ENCODE measurements at regions not wholly inside any gene's neighbourhood (a gene's known extent, or its start where the extent isn't known, plus 50 kb on each side); places are given as distances from the start of the nearest gene placed in this dataset.

DNA sequence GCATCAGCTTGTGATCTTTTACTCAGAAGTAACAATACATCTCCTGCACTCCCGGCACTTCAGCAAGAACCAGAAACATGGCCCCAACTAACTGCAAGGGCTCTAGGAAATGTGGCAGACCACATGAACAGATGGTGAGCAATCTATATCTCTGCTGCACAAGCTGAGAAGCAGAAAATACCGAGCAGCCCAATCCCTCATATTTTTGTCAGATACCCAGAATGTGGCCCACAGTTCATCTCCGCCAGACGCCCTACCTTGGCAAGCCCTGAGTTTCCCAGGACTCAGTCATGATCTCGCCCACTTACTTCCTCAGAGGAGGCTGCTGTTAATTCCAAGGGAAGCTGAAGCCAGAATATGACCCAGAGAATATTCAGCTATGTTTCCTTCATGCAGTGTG, 63.1 kb upstream of the PHACTR1 start:
- TF ChIP-seq, protein P1, sequence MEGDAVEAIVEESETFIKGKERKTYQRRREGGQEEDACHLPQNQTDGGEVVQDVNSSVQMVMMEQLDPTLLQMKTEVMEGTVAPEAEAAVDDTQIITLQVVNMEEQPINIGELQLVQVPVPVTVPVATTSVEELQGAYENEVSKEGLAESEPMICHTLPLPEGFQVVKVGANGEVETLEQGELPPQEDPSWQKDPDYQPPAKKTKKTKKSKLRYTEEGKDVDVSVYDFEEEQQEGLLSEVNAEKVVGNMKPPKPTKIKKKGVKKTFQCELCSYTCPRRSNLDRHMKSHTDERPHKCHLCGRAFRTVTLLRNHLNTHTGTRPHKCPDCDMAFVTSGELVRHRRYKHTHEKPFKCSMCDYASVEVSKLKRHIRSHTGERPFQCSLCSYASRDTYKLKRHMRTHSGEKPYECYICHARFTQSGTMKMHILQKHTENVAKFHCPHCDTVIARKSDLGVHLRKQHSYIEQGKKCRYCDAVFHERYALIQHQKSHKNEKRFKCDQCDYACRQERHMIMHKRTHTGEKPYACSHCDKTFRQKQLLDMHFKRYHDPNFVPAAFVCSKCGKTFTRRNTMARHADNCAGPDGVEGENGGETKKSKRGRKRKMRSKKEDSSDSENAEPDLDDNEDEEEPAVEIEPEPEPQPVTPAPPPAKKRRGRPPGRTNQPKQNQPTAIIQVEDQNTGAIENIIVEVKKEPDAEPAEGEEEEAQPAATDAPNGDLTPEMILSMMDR (IDR thresholded peaks at IDR 0.05; ENCODE audit: low read depth, low read length, missing control alignments): no peak
- DNase-seq (ENCODE audit: low read depth): no peak
- H3K4me3 ChIP-seq (ENCODE audit: low read depth, low read length): no peak overlapping the region

DNA sequence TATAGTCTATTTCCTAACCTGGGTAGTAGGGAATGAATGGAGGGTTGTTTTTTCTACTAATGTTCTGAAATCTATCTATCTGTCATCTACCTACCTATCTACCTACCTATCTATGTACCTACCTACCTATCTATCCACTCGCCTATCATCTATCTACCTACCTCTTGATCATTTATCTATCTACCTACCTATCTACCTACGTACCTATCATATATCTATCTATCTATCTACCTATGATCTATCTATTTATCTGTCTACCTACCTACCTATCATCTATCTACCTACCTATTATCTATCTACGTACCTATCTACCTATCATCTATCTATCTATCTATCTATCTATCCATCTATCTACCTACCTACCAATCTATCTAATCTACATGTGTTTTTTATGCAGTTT, 62.5 kb upstream of the PHACTR1 start:
- TF ChIP-seq, protein P1 (IDR thresholded peaks at IDR 0.05; ENCODE audit: low read depth, low read length, missing control alignments): no peak
- no peak overlapping the region for H3K4me3 ChIP-seq (ENCODE audit: low read depth, low read length)
- DNase-seq (ENCODE audit: low read depth): no peak

DNA sequence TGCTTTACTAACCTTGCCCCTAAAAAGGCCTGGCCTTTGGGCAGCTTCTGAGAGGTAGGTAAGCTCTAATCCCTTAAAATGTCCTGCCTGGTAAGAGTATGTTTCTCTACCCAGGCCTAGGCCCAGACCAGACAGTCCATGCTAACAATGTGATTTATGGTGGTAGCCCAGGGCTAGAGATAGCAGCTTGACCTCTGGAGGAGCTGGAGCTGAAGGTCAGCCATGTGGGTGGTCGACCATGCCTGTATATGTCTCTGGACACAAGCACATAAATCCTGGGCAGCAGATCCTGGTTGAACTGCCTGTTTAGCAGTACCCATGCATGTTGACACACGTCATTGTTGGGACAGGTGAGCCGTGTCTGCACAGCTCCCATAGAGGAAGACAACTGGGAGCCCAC, 62.1 kb upstream of the PHACTR1 start:
- no peak for DNase-seq (ENCODE audit: low read depth)
- no peak overlapping the region for H3K4me3 ChIP-seq (ENCODE audit: low read depth, low read length)
- TF ChIP-seq, protein P1 (IDR thresholded peaks at IDR 0.05; ENCODE audit: low read depth, low read length, missing control alignments): no peak

DNA sequence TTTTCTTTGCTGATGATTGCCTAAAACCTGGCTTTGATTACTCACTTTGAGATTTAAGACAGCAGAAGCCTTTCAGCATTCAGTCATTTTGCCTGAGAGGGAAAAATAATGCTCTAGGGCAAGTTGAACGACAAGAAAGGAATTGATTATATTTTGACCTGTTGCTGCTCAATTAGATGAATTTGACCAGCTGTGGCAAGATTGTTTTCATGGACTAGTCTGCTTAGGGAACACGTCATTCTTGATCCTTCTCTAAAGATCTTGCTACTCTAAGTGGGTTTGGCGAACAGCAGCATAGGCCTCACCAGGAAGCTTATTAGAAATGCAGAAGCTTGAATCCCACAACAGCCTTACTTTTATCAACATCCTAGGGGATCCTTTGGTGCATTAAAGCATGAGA, 59.7 kb upstream of the PHACTR1 start:
- no peak overlapping the region for H3K4me3 ChIP-seq (ENCODE audit: low read depth, low read length)
- DNase-seq (ENCODE audit: low read depth): no peak
- TF ChIP-seq, protein P1 (IDR thresholded peaks at IDR 0.05; ENCODE audit: low read depth, low read length, missing control alignments): no peak

DNA sequence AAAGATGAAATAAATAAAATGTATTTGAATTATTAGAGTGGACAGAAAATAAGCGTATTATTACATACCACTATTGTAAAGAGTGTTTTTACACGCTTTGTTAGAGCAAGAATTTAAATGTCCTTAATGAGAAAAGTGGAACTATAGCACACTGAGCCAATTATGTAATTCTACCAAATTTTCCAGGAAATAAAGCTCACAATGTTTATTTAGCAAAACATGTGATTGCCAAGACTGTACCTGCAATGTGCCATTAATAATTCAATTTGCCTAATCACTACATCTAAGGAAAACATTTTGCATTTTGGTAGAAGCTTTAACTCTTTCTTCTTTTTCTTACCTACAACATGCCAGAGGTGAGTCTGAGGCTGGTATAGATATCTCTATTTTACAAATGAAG, 58.7 kb upstream of the PHACTR1 start:
- TF ChIP-seq, protein P1 (IDR thresholded peaks at IDR 0.05; ENCODE audit: low read depth, low read length, missing control alignments): no peak
- no peak for DNase-seq (ENCODE audit: low read depth)
- no peak overlapping the region for H3K4me3 ChIP-seq (ENCODE audit: low read depth, low read length)

DNA sequence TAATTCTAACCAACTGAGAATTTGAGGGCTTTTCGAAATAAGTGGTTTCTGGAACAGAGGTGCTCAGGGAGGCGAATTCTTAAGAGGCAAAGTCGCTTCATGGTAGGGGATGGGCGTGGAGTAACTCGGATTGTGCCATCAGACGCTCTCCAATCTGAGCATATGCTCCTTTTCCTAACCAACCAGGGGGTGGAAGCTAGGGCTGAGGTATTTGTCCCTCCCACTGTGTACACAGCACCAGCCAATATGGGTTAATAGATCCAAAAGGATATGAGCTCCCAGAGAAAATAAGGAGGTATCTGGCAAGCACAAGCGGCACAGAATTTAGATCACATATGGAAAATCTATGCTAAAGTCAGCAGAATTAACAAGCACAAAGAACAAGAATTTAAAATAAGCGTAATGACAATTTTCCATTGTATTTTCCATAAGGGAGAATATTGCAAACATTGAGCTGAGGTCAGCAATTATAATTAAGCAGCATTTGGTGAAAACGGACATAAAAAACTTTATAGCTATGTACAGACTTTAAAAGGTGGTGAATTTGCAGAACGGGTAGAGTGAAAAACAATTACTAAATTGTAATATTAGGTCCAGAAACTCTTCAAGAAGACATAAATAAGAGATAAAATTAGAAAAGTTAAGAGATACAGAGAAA, 55.0 kb upstream of the PHACTR1 start:
- no peak overlapping the region for H3K4me3 ChIP-seq (ENCODE audit: low read depth, low read length)
- TF ChIP-seq, protein P1 (IDR thresholded peaks at IDR 0.05; ENCODE audit: low read depth, low read length, missing control alignments): no peak
- no peak for DNase-seq (ENCODE audit: low read depth)
